NCI-H82 treated with DMSO at 0.1 percent for 48 hours (cell line): ENCODE measurements at regions not wholly inside any gene's neighbourhood (a gene's known extent, or its start where the extent isn't known, plus 50 kb on each side); places are given as distances from the start of the nearest gene placed in this dataset.
"Not testable (repeated sequence)": the region's sequence is repeated elsewhere in the genome, so short reads cannot be mapped to it uniquely, and the experiment has no call there.

Source experiments
- DNase-seq: peaks from one replicate; lab custom pipeline; 2025; ENCODE audit not compliant: unreplicated experiment; lab: John Stamatoyannopoulos, UW

DNA sequence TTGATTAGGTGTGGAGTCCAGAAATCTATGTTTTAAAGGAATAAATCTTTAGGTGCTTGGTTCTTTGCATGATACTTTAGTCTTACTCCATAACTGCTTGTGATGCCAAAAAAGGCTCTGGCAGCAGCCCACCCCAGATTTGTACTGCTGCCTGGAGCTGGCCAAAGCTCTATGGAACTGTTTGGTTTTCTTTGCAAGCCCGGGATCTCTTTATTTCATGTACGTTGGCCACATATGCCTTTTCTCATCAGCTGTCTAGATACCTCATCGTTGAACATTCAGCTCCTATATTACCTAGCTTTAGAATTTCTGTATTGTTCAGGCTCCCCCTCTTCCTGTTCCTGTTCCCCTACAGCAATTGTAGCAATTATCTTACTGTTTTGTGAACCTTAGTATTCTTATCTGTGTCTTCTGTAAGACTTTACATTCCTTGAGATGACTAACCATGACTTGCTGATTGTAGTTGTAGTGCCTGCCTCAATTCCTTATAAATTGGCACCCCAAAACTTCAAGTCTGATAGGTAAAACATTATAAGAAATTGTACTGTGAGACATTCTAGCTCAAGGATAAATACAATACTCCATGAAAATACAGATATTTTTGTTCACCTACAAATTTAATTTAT, 199.4 kb upstream of the GPRIN3 start:
- DNase-seq = no peak

DNA sequence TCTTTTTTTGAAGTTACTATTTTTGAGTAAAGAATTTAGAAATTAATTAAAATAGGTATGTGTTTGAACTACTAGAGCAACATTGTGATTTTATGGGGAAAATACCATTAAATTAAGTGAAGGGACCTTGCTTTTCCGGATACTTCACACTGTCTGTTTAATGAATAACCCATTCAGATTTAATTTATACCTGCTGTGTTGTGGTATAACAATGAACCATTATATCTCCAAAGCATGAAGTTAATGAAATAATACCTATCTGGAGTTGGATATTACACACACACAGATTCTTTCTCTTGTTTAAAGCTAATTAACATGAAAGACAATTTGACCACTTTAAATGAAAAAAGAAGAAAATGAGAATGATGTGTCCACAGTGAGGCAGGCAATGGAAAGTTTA, 195.0 kb upstream of the GPRIN3 start:
- no peak for DNase-seq

DNA sequence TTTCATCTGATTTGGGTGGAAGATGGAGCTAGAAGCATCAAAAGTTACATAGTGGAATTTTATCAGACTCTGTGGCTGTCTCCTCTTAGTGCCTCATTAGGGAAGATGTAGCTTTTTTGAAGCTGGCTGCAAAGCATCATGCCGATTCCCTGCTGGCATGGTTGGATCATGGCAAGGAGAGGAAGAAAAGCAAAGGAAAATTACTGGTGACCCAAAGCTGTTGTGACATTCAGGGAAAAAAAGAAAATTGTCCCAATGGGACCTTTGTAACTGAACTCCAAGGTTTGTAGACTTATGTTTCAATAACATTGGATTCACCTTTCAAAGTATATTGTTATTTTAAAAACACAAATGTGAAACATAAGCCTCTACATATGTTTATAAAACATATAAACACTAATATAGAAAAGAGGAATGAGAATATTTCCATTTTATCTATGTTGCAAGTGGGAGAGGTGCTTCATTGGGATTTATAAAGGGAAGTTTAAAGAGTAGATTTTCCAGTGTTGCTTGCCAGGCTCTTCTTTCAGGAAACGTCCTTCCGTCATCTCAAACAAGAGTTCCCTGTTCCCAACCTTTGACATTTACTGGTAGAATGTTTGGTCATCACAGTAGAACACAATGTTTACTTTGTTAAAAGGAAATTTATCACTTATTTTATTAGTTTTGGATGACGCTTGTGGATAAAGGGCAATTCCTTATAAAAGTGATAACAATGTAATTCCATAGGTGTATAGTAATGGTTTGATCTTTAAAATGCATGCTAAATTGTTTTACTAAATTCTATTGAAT, 190.1 kb upstream of the GPRIN3 start:
- DNase-seq = no peak

DNA sequence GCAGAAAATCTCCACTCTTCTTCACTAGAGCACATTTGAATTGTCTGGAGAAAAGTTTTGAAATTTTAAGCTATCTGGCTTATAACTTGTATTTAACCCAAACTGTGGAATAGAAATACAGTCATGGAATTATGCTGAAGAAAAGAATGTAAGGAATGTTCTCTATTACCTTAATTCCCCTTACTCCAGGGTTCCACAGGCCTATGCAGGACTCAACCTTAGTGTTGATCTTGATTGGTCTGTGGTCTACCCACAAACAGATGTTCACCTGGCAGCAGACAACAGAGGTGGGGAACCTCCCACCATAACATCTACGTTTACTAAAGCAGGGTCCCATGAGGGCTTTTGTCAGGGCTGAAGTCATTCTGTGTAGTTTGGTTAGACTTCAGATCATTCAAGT, 189.3 kb upstream of the GPRIN3 start:
- no peak for DNase-seq

DNA sequence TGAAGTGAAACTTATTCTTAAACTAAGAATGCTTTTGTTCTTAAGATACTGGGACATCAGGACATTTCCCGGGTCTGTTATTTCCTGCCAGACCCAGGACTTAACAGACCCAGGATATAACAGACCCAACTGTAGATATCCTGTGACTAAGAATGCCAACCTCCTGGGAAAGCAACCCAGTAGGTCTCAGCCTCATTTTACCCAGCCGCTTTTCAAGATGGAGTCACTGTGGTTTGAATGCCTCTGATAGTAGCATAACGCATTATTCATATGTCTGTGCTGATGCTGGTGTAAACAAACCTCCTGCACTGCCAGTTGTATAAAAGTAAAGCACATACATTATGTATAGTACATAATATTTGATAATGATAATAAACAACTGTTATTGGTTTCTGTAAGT, 185.8 kb upstream of the GPRIN3 start:
- DNase-seq = no peak

DNA sequence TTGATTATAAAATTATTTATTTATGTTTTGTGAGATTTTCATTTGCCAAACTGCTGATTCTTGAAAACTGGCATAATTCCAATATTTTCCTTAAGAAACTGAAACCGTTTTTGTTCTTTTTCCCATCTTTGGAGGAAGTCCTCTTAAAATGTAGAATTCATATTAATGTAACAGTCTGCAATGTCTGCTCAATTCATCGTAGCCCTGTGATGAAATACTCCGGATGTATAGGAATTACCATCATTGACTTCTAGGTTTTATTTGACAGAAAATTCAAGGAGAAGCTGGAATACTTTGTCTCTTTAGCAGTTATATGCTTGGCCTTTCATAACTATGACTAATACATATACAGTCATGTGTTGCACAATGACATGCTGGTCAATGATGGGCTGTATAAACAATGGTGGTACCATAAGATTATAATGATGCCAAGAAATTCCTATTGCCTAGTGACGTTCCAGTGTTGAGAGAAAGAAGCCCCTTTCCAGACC, 185.0 kb upstream of the GPRIN3 start:
- no peak for DNase-seq

DNA sequence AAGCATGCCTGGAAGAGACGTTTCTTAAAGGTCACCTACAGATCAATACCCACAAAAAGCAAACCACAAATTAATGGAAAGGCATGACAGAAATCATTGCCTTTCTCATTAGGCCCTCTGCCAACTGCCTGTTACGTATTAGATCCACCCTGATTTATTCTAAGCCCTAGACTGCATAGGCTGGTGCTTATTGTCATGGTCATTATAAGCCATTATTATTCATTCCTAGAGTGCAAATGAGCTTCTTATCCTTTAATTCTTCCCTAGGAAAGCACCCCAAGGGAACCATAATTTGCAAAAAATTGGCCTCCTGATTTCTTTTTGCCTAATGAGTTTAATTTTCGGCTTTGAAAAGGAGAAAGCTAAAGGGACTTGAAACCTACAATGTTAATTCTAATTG, 184.2 kb upstream of the GPRIN3 start:
- no peak for DNase-seq

DNA sequence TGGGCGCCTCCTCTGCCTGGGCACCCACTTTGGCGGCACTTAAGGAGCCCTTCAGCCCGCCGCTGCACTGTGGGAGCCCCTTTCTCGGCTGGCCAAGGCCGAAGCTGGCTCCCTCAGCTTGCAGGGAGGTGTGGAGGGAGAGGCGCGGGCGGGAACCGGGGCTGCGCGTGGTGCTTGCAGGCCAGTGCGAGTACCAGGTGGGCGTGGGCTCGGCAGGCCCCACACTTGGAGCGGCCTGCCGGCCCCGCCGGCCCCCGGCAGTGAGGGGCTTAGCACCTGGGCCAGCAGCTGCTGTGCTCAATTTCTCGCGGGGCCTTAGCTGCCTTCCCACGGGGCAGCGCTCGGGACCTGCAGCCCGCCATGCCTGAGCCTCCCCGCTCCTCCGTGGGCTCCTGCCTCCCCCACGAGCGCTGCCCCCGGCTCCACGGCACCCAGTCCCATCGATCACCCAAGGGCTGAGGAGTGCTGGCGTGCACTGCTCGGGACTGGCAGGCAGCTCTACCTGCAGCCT, 182.4 kb upstream of the GPRIN3 start:
- not testable (repeated sequence) for DNase-seq

DNA sequence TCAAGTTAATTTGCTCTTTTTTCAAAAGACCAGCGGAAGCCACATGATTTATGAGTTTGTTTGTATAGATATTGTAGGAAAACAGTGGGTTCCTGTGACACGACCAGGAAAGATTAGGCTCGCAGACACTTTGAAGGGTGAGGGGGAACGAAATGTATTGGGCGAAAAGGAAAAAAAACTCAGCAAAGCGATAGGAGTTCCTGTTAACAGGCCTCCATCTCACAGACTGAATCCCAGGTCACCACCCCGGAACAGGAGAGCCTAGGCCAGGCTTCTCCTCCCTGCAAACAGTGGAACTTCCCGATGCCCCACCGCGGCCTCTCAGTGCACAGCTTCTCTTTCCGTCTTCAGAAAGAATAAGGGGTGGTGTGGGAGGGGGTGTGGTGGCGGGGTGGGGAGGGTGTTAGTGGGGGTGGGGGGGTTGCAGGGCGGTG, 181.8 kb upstream of the GPRIN3 start:
- DNase-seq = no peak

DNA sequence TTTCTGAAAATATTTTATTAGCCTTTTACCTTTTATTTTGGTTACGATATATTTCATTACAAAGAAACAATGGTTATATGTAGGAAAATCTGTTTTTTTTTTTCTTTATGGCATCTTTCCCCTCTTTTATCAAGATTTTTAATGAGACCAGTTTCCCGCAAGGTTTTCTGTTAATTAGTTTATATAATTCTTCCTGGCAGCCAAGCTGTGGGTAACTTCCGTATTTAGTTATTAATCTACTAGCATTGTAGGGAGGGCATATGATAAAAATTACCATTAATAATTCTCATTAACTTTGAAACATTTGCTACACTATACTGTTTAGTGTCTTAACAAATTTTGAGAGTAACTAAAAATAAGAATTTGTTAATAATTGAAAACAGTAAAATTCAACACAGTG, 181.1 kb upstream of the GPRIN3 start:
- no peak for DNase-seq

DNA sequence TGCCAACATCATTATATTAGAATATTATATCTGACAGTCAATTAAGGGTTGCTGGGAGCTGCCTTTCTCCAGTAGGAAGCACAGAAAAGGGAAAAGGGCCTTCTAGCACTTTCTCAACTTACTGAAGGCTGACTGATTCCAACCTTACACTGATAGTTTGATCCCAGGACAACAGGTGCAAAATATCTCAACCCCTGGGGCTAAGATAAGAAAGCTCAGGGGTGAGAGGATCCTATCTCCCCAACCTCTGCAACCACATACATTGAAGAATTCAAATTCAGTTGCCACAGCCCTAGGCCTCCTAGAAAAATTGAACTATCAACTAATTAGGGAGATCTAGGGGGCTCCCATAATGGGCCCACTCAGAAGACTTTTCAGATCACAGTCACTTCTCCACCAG, 179.1 kb upstream of the GPRIN3 start:
- no peak for DNase-seq

DNA sequence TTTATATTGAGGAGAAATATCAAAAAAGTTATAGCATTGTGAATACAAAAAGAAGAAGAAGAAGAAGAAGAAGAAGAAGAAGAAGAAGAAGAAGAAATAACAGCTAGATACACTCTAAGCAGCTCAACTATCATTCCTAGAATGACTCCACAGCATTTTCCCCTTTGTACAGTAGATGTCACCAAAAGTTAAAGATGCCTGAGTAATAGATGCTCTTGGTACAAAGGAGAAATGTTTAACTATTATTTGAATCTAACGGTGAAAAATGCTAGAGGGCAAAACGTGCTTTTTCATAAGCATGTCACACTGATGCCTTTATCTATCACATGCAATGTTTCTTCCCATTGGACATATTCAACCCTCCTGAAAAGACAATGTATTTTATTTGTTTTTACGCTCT, 178.4 kb upstream of the GPRIN3 start:
- peak; percentile 11 for DNase-seq

DNA sequence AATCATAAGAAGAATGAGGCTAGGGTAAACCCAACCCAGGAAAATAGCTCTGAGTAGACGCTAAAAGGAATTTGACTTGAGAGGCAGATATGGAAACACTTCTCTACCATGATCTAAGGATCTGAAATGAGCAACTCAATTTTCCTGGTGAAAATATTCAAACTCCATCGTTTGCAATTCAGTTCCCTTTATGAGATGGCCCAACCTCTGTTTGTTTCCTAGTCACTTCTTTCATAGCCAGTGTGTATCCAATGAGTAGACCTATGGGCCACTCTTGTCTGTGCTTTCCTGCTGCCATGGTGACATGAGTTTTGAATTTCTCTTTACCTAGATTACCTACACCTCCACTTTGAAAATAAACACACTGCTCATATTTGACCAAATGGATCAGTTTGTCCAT, 176.2 kb upstream of the GPRIN3 start:
- no peak for DNase-seq

DNA sequence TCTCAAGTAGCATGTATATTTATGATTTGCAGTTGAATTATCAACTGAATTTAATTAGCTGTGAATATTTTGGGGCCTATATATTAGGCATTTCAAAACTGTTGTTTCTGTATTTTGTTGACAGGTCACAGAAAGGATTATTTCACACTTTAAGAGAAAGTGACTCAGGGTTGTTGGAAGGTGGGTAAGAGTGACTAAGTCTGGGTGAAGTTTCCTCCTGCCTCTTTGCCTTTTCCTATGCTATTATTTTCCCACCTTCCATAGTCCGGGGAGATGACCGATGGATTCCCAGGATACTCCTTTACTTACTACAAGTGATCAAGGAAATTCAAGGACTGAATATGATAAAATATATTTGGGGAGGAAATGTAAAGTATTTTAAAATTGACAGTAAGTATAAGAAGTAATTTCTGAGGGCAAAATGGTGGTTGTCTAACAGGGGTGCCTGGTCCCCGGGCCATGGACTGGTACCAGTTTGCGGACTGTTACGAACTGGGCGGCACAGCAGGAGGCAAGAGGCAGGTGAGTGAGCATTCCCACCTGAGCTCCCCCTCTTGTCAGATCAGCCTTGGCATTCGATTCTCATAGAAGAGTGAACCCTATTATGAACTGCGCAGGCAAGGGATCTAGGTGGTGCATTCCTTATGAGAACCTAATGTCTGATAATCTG, 175.5 kb upstream of the GPRIN3 start:
- DNase-seq = no peak

DNA sequence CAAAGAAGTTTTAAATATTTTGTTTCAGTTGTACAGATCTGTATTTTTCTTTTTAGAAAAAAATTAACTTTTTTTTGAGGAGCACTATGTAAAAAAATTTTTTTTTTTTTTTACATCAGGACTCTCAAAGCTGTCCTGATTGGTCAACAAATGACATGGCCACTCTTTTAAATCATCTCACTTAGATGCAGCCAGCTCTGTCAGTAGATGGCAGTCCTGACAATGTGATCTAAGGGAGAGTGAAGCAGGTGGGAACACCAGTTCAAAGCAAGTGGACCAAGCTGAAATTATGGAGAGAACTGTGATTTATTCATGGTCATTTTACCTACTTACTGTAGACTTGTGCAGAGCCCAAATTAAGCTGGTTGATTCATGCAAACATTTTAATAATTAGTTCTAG, 174.7 kb upstream of the GPRIN3 start:
- DNase-seq = peak; percentile 59

DNA sequence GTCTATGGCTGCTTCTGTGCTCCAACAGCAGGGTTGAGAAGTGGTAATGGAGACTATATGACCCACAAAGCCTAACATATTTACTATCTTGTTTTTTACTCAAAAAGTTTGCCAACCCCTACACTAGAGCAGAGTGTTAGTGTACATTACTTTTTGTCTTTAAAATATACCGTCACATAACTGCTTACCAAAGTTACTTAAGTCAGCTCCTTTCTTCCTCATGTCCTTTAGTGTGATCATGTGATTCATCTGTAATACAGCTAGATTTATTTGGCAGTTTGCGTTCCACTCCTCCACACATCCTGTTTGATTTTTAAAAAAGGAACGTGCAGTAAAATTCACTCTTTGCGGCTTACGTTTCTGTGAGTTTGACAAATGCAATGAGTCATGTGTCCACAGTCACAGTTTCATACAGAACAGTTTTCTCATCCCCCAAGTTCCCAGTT, 162.4 kb upstream of the GPRIN3 start:
- no peak for DNase-seq

DNA sequence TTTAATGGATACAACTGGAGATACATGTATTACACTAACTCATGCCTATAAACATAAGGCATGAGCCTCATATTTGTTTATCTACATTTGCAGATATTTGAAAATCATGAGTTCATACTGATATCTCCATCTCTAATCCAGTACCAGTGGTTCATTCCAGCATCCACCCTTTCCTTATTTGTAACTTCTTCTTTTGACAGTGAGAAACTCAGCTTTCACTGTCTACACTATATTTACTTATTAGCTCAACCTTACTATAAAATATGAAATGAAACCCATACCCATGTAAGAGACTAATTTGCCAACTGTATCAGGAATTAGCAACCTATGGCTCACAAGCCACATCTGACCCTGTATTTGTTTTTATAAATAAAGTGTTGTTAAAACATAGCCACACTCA, 161.9 kb upstream of the GPRIN3 start:
- DNase-seq = no peak

DNA sequence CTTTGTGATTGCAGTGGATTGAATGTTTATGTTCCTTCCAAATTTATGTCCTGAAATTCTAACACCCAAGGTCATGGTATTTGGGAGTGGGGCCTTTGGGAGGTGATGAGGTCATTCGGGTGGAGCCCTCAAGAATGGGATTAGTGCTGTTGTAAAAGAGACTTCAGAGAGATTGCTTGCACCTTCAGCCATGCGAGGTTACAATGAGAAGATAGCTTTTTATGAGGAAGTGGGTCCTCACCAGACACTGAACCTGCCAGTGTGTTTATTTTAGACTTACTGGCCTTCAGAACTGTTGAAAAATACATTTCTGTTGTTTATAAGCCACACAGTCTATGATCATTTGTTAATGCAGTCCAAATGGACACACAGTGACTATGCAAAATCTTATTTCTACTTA, 161.0 kb upstream of the GPRIN3 start:
- DNase-seq = no peak

DNA sequence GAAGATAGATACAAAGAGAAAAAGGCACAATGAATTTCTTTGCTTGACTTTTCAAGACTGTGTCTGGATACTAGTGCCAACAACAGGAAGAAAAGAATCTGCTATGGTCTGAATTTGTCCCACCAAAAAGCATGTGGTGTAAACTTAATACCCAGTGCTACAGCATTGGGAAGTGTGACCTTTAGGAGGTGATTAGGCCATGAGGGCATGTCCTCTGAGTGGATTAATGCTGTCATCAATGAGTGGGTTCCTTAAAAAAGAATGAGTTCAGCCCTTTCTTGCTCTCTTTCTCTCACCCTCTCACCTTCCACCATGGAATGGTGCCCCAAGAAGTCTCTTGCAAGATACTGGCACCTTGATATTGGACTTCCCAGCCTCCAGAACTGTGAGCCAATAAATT, 155.7 kb upstream of the GPRIN3 start:
- DNase-seq = no peak

DNA sequence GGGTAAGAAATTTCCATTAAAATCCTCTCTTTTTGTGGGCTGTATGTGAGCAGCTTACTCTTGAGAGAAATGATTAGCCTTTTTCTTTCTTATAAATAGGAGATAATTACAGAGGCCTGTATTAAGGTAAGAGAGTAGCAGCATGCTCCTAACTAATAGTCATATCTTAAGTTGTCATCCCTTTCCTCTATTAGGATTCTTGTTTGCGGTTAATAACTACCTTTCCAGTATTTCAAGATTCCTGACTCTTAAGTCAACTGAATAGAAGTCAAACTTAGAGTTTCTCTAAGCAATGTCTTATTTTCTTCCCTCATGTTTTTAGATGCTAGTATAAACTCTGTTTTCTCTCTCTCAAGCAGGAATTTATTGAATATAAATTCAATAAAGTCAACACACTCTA, 139.9 kb upstream of the GPRIN3 start:
- no peak for DNase-seq

DNA sequence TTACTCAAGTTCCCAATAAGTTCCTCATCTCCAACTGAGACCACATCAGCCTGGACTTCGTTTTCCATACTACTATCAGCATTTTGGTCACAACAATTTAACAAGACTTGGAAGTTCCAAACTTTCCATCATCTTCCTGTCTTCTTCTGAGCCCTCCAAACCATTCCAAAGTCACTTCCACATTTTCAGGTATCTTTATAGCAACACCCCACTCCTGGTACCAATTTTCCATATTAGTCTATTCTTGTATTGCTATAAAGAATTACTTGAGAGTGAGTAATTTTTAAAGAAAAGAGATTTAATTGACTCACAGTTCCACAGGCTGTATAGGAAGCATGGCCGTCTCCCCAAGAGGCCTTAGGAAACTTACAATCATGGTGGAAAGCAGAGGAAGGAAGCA, 138.6 kb upstream of the GPRIN3 start:
- DNase-seq = no peak

DNA sequence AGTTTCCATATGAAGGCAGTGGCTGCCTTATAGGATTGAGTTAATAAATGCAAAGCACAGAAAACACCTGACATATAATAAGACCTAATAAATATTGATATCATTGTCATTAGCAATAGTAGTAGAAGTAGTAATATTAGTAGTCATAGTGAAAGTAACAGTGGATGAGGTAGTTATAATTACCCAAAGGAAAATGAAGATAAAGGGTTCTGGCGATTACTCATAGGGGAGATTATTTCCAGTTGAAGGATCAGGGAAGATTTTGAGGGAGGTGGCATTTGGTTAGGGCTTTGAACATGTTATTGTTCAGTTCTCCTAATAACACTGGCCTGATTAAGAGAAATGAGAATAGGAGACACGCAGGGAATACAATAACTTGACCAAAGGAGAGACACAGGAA, 131.9 kb upstream of the GPRIN3 start:
- DNase-seq = no peak
